MM.1S (cell line): ENCODE measurements at regions not wholly inside any gene's neighbourhood (a gene's known extent, or its start where the extent isn't known, plus 50 kb on each side); places are given as distances from the start of the nearest gene placed in this dataset.

ENCODE experiments used
- DNase-seq: peaks from one replicate; pipeline ENCODE4 v3.0.0-alpha.2; 2015
- H2AFZ ChIP-seq: fragments of 300-600 bp; sonication (generic); 2 replicates; pipeline ENCODE4 v1.6.0; 2016; ENCODE audit warnings: antibody characterized with exemption, low read length
- H3F3A ChIP-seq: fragments of 300-600 bp; sonication (generic); 2 replicates; pipeline ENCODE4 v1.6.1; 2016; ENCODE audit warnings: mild to moderate bottlenecking, antibody characterized with exemption, low read length, moderate library complexity, mixed read lengths; ENCODE audit not compliant: insufficient read depth
- H3K27ac ChIP-seq: fragments of 300-600 bp; sonication (generic); 2 replicates; pipeline ENCODE4 v1.5.1; 2016; ENCODE audit warnings: mild to moderate bottlenecking, low read length
- H3K27me3 ChIP-seq: fragments of 300-600 bp; sonication (generic); replicated peaks from 2 replicates; pipeline ENCODE4 v1.6.0; 2016; ENCODE audit warnings: low read length; ENCODE audit not compliant: insufficient read depth
- H3K36me3 ChIP-seq: fragments of 300-600 bp; sonication (generic); replicated peaks from 2 replicates; pipeline ENCODE4 v1.6.1; 2016; ENCODE audit warnings: mild to moderate bottlenecking, low read length, mixed read lengths; ENCODE audit not compliant: insufficient read depth
- H3K4me1 ChIP-seq: fragments of 300-600 bp; sonication (generic); 2 replicates; pipeline ENCODE4 v1.6.1; 2016; ENCODE audit warnings: low read length, mixed read lengths
- H3K4me2 ChIP-seq: fragments of 300-600 bp; sonication (generic); 2 replicates; pipeline ENCODE4 v1.6.0; 2016; ENCODE audit warnings: low read depth, low read length
- H3K4me3 ChIP-seq: fragments of 300-600 bp; sonication (generic); 2 replicates; pipeline ENCODE4 v1.5.1; 2016; ENCODE audit warnings: low read length, mixed read lengths
- H3K79me2 ChIP-seq: fragments of 300-600 bp; sonication (generic); 2 replicates; pipeline ENCODE4 v1.6.1; 2016; ENCODE audit warnings: mixed run types, low read length, mixed read lengths
- H3K9ac ChIP-seq: fragments of 300-600 bp; sonication (generic); 2 replicates; pipeline ENCODE4 v1.6.1; 2016; ENCODE audit warnings: low read length, mixed read lengths
- H3K9me2 ChIP-seq: fragments of 300-600 bp; sonication (generic); replicated peaks from 2 replicates; pipeline ENCODE4 v1.6.1; 2016; ENCODE audit warnings: mild to moderate bottlenecking, low read length, mixed read lengths; ENCODE audit not compliant: insufficient read depth
- H3K9me3 ChIP-seq: fragments of 300-600 bp; sonication (generic); replicated peaks from 2 replicates; pipeline ENCODE4 v1.6.1; 2016; ENCODE audit warnings: mild to moderate bottlenecking, low read length, mixed read lengths; ENCODE audit not compliant: insufficient read depth
- H4K20me1 ChIP-seq: fragments of 300-600 bp; sonication (generic); 2 replicates; pipeline ENCODE4 v1.6.1; 2016; ENCODE audit warnings: mild to moderate bottlenecking, low read length, moderate library complexity, mixed read lengths; ENCODE audit not compliant: insufficient read depth
- CTCF ChIP-seq: fragments of 300-600 bp; sonication (generic); IDR thresholded peaks from 2 replicates; pipeline ENCODE4 v1.5.1; 2016; ENCODE audit warnings: antibody characterized with exemption, low read length, mixed read lengths
- EZH2 ChIP-seq: fragments of 300-600 bp; sonication (generic); optimal IDR thresholded peaks from 2 replicates; pipeline ENCODE3; 2017; ENCODE audit warnings: low read depth, mild to moderate bottlenecking, antibody characterized with exemption, low read length, mixed read lengths
- EZH2phosphoT487 ChIP-seq: fragments of 300-600 bp; sonication (generic); IDR thresholded peaks from 2 replicates; pipeline ENCODE4 v1.6.1; 2018; ENCODE audit warnings: antibody characterized with exemption, low read length

GRCh38 chr11:11675671-11676181 is 53.9 kb upstream of the GALNT18 start:
- Histone ChIP-seq H3K4me2 (no peak overlapping the region), H3K27ac (no peak overlapping the region), H3F3A (no peaks in the 10 kb centered on the region), H3K36me3 (no peaks in the 10 kb centered on the region), H2AFZ (no peak overlapping the region), H3K79me2 (no peaks in the 10 kb centered on the region), H3K9me2 (no peaks in the 10 kb centered on the region), H3K4me3 (no peak overlapping the region), H3K9me3 (no peaks in the 10 kb centered on the region), H3K4me1 (no peaks in the 10 kb centered on the region), H3K9ac (no peak overlapping the region), H4K20me1 (no peaks in the 10 kb centered on the region), H3K27me3 (no peaks in the 10 kb centered on the region)
- DNase-seq: no peak
- no peak for TF ChIP-seq CTCF
- TF ChIP-seq EZH2phosphoT487: no peak
- no peak for TF ChIP-seq EZH2

- H3K4me2 ChIP-seq: no peak overlapping the region
- H4K20me1 ChIP-seq: no peaks in the 10 kb centered on the region
- H2AFZ ChIP-seq: no peak overlapping the region
- no peaks in the 10 kb centered on the region for H3K4me1 ChIP-seq
- DNase-seq: no peak
- H3K4me3 ChIP-seq: no peak overlapping the region
- no peaks in the 10 kb centered on the region for H3K9me3 ChIP-seq
- H3K9ac ChIP-seq: no peak overlapping the region
- no peaks in the 10 kb centered on the region for H3K9me2 ChIP-seq
- H3K79me2 ChIP-seq: no peaks in the 10 kb centered on the region
- no peaks in the 10 kb centered on the region for H3F3A ChIP-seq
- no peaks in the 10 kb centered on the region for H3K36me3 ChIP-seq
- no peak for TF ChIP-seq CTCF
- TF ChIP-seq EZH2: no peak
- no peak for TF ChIP-seq EZH2phosphoT487
- no peak overlapping the region for H3K27ac ChIP-seq
- no peaks in the 10 kb centered on the region for H3K27me3 ChIP-seq
Measured at GRCh38 chr11:11672789-11673188, 51.0 kb upstream of the GALNT18 start.

- H3K4me3 ChIP-seq: no peak overlapping the region
- DNase-seq: no peak
- no peak overlapping the region for H3K9ac ChIP-seq
- H3K9me2 ChIP-seq: no peaks in the 10 kb centered on the region
- no peaks in the 10 kb centered on the region for H3K9me3 ChIP-seq
- no peak overlapping the region for H3K27ac ChIP-seq
- H3K4me1 ChIP-seq: no peaks in the 10 kb centered on the region
- H3F3A ChIP-seq: no peaks in the 10 kb centered on the region
- TF ChIP-seq CTCF (no peak), EZH2phosphoT487 (no peak), EZH2 (no peak)
- no peaks in the 10 kb centered on the region for H3K79me2 ChIP-seq
- no peak overlapping the region for H2AFZ ChIP-seq
- H3K36me3 ChIP-seq: no peaks in the 10 kb centered on the region
- H3K4me2 ChIP-seq: no peak overlapping the region
- H3K27me3 ChIP-seq: no peaks in the 10 kb centered on the region
- no peaks in the 10 kb centered on the region for H4K20me1 ChIP-seq
Measured at GRCh38 chr11:11672101-11672500, 50.3 kb upstream of the GALNT18 start.
